Lung (tissue), 11 donors: ENCODE measurements at regions not wholly inside any gene's neighbourhood (a gene's known extent, or its start where the extent isn't known, plus 50 kb on each side); places are given as distances from the start of the nearest gene placed in this dataset.
A peak's percentile ranks its signal among the peaks of the same experiment; 100 is the strongest.

Experiments used
- ATAC-seq: fragments of 200-7000 bp; cut with Tn5 transposase; one replicate; pipeline ENCODE4 v1.9.1; 2020; ENCODE audit warnings: moderate number of reproducible peaks; ENCODE audit not compliant: insufficient read depth, low FRiP score
- DNase-seq, 3 donors: peaks; one replicate each; pipeline ENCODE4 v3.0.0-alpha.2; 2013 to 2017
- H3K27ac ChIP-seq, 2 donors: one replicate each; pipeline ENCODE4 v1.5.1; 2013; ENCODE audit warnings: mild to moderate bottlenecking in 2 of 2, moderate library complexity in 2 of 2, control low read depth in 1 of 2, inconsistent platforms in 1 of 2, low read depth in 1 of 2, low read length in 1 of 2
- H3K27me3 ChIP-seq, 3 donors: one replicate each; pipeline ENCODE4 v1.5.1; 2013; ENCODE audit warnings: low read length in 2 of 3; ENCODE audit not compliant: control insufficient read depth in 3 of 3, insufficient read depth in 3 of 3
- H3K36me3 ChIP-seq, 4 donors: one replicate each; pipeline ENCODE4 v1.5.1; 2013; ENCODE audit warnings: low read length in 4 of 4, mild to moderate bottlenecking in 1 of 4, moderate library complexity in 1 of 4; ENCODE audit not compliant: control insufficient read depth in 4 of 4, insufficient read depth in 4 of 4
- H3K4me1 ChIP-seq, 5 donors: one replicate each; pipeline ENCODE4 v1.5.1; 2013; ENCODE audit warnings: low read length in 5 of 5, mild to moderate bottlenecking in 2 of 5, moderate library complexity in 1 of 5; ENCODE audit not compliant: control insufficient read depth in 5 of 5, insufficient read depth in 5 of 5
- H3K4me3 ChIP-seq: one replicate; pipeline ENCODE4 v1.5.1; 2013; ENCODE audit warnings: mild to moderate bottlenecking, control low read depth, moderate library complexity
- H3K9ac ChIP-seq, 2 donors: one replicate each; pipeline ENCODE4 v1.5.1; 2013; ENCODE audit warnings: low read length in 2 of 2, control low read depth in 1 of 2; ENCODE audit not compliant: insufficient read depth in 1 of 2
- H3K9me3 ChIP-seq, 4 donors: one replicate each; pipeline ENCODE4 v1.5.1; 2013; ENCODE audit warnings: low read length in 3 of 4, mild to moderate bottlenecking in 1 of 4, moderate library complexity in 1 of 4; ENCODE audit not compliant: control insufficient read depth in 4 of 4, insufficient read depth in 3 of 4
- WGBS, 2 donors: extraction: QIAGEN DNeasy Blood & Tissue Kit; methylation state at CpG; one replicate each; pipeline ENCODE4 v1.1.7; 2013; 5-methylcytosine and 5-hydroxymethylcytosine counted together
- TF ChIP-seq, protein P1 (sequence below): IDR thresholded peaks from 2 replicates; pipeline ENCODE4 v1.5.1; 2012; ENCODE audit warnings: mild to moderate bottlenecking; ENCODE audit errors: control extremely low read depth, extremely low read depth
- donor health status: control.
- donor health status: control.
- donor health status: Bipolar disorder and iron deficiency.
- donor health status: healthy.
- donor health status: DM: yes; HTN: yes; CAD: no.

DNA sequence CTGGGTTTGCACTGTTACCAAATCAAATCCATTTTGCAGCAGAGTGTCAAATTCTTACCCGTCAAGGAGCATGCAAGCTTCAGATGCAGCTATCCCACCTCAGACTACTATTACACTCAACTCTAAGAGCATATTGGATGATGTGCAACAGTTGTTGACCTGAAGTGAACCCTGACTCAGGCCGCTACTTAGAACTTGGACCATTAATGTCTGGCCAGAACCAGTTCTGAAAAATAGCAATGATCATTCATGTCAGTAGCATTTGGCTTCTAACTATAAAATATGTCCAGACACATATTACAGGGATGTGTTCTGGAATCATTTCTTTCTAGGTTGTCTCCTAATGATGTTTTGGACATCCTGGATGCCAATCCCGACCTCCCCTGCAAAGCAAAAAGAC lies 135.5 kb upstream of the PKDCC start:
- Histone ChIP-seq H3K27me3 (no peaks in the 10 kb centered on the region), H3K27ac (no peak overlapping the region), H3K9me3 (no peaks in the 10 kb centered on the region), H3K9ac (no peak overlapping the region), H3K36me3 (no peaks in the 10 kb centered on the region), H3K4me3 (no peak overlapping the region), H3K4me1 (peaks cover 0 to 24% (median 11%) of the 10 kb centered on the region in 5 donors)
- peak in 2 of 3 donors; percentile 38 to 61 for DNase-seq
- TF ChIP-seq, protein P1, sequence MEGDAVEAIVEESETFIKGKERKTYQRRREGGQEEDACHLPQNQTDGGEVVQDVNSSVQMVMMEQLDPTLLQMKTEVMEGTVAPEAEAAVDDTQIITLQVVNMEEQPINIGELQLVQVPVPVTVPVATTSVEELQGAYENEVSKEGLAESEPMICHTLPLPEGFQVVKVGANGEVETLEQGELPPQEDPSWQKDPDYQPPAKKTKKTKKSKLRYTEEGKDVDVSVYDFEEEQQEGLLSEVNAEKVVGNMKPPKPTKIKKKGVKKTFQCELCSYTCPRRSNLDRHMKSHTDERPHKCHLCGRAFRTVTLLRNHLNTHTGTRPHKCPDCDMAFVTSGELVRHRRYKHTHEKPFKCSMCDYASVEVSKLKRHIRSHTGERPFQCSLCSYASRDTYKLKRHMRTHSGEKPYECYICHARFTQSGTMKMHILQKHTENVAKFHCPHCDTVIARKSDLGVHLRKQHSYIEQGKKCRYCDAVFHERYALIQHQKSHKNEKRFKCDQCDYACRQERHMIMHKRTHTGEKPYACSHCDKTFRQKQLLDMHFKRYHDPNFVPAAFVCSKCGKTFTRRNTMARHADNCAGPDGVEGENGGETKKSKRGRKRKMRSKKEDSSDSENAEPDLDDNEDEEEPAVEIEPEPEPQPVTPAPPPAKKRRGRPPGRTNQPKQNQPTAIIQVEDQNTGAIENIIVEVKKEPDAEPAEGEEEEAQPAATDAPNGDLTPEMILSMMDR: no peak
- no peak for ATAC-seq
- WGBS, 2 donors: 74 to 87% methylated on average over 3 of the region's 3 CpGs

DNA sequence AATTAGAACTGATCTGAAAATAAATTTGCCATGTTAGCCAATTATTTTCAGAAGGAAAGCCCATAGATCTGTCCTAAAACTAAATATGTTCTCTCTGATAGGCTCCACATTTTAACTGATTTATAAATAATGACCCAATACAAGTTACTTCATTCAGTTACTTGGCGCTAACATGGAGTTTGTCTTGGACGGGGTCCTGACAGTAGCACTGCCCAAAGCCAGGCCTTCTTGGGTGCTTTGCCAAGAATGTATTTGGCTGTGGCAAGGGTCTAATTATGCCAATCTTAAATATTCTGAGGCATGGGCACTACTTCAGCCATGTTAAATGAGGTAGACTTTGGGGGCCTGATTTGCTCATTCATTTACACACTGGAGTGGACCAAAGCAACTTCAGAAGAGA lies 135.0 kb upstream of the PKDCC start:
- Histone ChIP-seq H3K27ac (no peak overlapping the region), H3K4me3 (no peak overlapping the region), H3K9me3 (no peaks in the 10 kb centered on the region), H3K9ac (no peak overlapping the region), H3K36me3 (no peaks in the 10 kb centered on the region), H3K27me3 (no peaks in the 10 kb centered on the region), H3K4me1 (peaks cover 0 to 24% (median 11%) of the 10 kb centered on the region in 5 donors)
- ATAC-seq (no peak), DNase-seq (peak in 2 of 3 donors; percentile 64 to 66)
- TF ChIP-seq, protein P1: no peak
- WGBS, 2 donors: 83% methylated on average over 2 of the region's 2 CpGs

DNA sequence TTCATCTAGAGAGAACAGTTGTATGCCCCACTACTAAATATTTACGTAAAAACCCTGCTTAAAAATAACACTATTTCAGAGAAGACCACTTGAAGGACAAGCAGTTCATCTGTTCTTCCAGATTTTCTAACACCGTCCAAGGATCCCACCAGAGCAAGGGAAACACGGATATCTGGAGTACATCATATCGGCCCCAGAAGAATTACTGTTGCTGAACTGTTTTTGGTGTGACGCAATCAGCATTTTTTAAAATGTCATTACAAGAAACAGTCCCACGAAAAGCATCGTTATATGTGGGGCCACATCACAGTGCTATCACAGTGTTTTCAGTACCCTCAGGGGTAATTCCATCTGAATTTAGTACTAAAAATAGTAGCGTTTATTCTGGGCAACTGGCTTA lies 134.5 kb upstream of the PKDCC start:
- Histone ChIP-seq H3K4me3 (no peak overlapping the region), H3K27me3 (no peaks in the 10 kb centered on the region), H3K27ac (no peak overlapping the region), H3K36me3 (no peaks in the 10 kb centered on the region), H3K9ac (no peak overlapping the region), H3K4me1 (peaks cover 0 to 24% (median 11%) of the 10 kb centered on the region in 5 donors), H3K9me3 (no peaks in the 10 kb centered on the region)
- 86 to 89% methylated on average over 8 of the region's 8 CpGs for WGBS, 2 donors
- ATAC-seq: no peak
- peak in 2 of 3 donors; percentile 46 to 63 for DNase-seq
- TF ChIP-seq, protein P1: no peak
